ENCODE measurements at regions not wholly inside any gene's neighbourhood (a gene's known extent, or its start where the extent isn't known, plus 50 kb on each side); places are given as distances from the start of the nearest gene placed in this dataset.
"Not testable (repeated sequence)": the region's sequence is repeated elsewhere in the genome, so short reads cannot be mapped to it uniquely, and the experiment has no call there.

DNA sequence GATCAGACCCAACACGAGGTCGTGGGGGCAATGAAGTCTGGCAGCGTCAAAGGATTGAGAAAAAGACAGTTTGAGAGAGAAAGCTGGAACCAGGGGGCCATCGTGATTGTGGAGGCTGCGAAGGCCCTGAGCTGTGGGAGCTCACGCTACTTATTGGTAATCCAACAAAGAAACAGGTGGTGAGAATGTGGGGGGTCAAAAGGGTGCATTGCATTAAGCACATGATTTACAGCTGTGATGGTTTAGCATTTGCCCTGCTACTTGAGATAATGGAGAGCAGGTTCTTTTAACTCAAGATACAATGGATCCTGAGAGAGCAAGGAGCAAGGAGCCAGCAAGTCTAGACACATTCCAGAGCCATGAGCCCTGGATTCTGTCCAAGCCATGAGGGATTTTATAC lies 276.8 kb upstream of the RRP15 start:
- not testable (repeated sequence) for H3K27ac ChIP-seq (ENCODE audit: insufficient read depth, low read depth, low read length, poor library complexity, severe bottlenecking); H3K27me3 ChIP-seq (ENCODE audit: control insufficient read depth, insufficient read depth, low read length, poor library complexity, severe bottlenecking); H3K4me3 ChIP-seq (ENCODE audit: insufficient read depth, low read depth, low read length); H3K9me3 ChIP-seq (ENCODE audit: control insufficient read depth, low read length); H3K36me3 ChIP-seq (ENCODE audit: control insufficient read depth, insufficient read depth, low read length); H3K4me1 ChIP-seq (ENCODE audit: control insufficient read depth, insufficient read depth, low read length)
- 76 to 78% methylated on average over 6 of the region's 6 CpGs for whole genome bisulfite sequencing, 2 experiments

DNA sequence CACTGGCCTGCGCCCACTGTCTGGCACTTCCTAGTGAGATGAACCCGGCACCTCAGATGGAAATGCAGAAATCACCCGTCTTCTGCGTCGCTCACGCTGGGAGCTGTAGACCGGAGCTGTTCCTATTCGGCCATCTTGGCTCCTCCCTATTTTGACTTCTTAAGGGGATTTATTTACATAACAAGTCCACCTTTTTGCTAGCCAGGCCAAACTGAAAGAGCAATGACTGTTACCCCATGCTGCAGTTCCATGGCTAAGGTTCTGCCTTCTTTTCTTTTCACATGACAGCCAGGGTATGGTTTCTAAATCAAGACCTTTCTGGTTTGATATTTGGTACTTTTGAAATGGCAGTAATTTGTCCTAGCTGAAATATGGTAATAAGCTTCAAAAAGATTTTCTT lies 270.0 kb upstream of the RRP15 start:
- H3K9me3 ChIP-seq (ENCODE audit: control insufficient read depth, low read length); H3K27ac ChIP-seq (ENCODE audit: insufficient read depth, low read depth, low read length, poor library complexity, severe bottlenecking); H3K4me3 ChIP-seq (ENCODE audit: insufficient read depth, low read depth, low read length); H3K27me3 ChIP-seq (ENCODE audit: control insufficient read depth, insufficient read depth, low read length, poor library complexity, severe bottlenecking); H3K36me3 ChIP-seq (ENCODE audit: control insufficient read depth, insufficient read depth, low read length); H3K4me1 ChIP-seq (ENCODE audit: control insufficient read depth, insufficient read depth, low read length): not testable (repeated sequence)
- WGBS, 2 experiments = 84 to 86% methylated on average over 8 of the region's 8 CpGs

- no peaks in the 10 kb centered on the region for H3K9me3 ChIP-seq (ENCODE audit: control insufficient read depth, low read length)
- peaks cover 12% of the 10 kb centered on the region for H3K4me1 ChIP-seq (ENCODE audit: control insufficient read depth, insufficient read depth, low read length)
- no peaks in the 10 kb centered on the region for H3K36me3 ChIP-seq (ENCODE audit: control insufficient read depth, insufficient read depth, low read length)
- no peak overlapping the region for H3K4me3 ChIP-seq (ENCODE audit: insufficient read depth, low read depth, low read length)
- no peaks in the 10 kb centered on the region for H3K27me3 ChIP-seq (ENCODE audit: control insufficient read depth, insufficient read depth, low read length, poor library complexity, severe bottlenecking)
- 33 to 43% methylated on average over 2 of the region's 2 CpGs for WGBS, 2 experiments
- no peak overlapping the region for H3K27ac ChIP-seq (ENCODE audit: insufficient read depth, low read depth, low read length, poor library complexity, severe bottlenecking)
These were observed 260.8 kb upstream of the RRP15 start for GRCh38 chr1:218024211-218024720.

- H3K4me1 ChIP-seq (ENCODE audit: control insufficient read depth, insufficient read depth, low read length) = peaks cover 12% of the 10 kb centered on the region
- H3K27ac ChIP-seq (ENCODE audit: insufficient read depth, low read depth, low read length, poor library complexity, severe bottlenecking) = no peak overlapping the region
- H3K9me3 ChIP-seq (ENCODE audit: control insufficient read depth, low read length) = no peaks in the 10 kb centered on the region
- no peaks in the 10 kb centered on the region for H3K36me3 ChIP-seq (ENCODE audit: control insufficient read depth, insufficient read depth, low read length)
- H3K27me3 ChIP-seq (ENCODE audit: control insufficient read depth, insufficient read depth, low read length, poor library complexity, severe bottlenecking) = no peaks in the 10 kb centered on the region
- WGBS, 2 experiments = 98 to 100% methylated on average over 2 of the region's 2 CpGs
- no peak overlapping the region for H3K4me3 ChIP-seq (ENCODE audit: insufficient read depth, low read depth, low read length)
These were observed 259.6 kb upstream of the RRP15 start for GRCh38 chr1:218025454-218025853.

DNA sequence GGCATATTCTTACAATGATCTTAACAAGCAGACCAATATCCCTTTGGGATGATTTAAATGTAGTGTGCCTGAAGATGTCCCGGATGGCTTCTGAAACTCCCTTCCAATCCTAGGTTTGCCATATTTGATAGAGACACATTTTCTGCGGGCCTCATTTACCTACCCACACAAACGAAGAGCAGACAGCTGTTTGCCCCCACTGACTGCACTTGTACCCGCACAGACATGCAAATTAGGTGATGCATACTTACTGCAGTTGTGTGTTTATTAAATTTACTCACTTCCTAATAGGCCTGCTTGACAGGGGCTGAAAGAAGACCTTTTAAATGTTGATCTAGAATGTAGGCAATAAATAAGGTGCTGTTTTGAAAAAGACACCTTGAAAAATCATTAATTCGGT lies 257.9 kb upstream of the RRP15 start:
- H3K36me3 ChIP-seq (ENCODE audit: control insufficient read depth, insufficient read depth, low read length) = no peaks in the 10 kb centered on the region
- H3K27ac ChIP-seq (ENCODE audit: insufficient read depth, low read depth, low read length, poor library complexity, severe bottlenecking) = no peak overlapping the region
- 94 to 95% methylated on average over 4 to 5 of the region's 5 CpGs for WGBS, 2 experiments
- H3K27me3 ChIP-seq (ENCODE audit: control insufficient read depth, insufficient read depth, low read length, poor library complexity, severe bottlenecking) = no peaks in the 10 kb centered on the region
- H3K4me1 ChIP-seq (ENCODE audit: control insufficient read depth, insufficient read depth, low read length) = peaks cover 24% of the 10 kb centered on the region
- no peaks in the 10 kb centered on the region for H3K9me3 ChIP-seq (ENCODE audit: control insufficient read depth, low read length)
- no peak overlapping the region for H3K4me3 ChIP-seq (ENCODE audit: insufficient read depth, low read depth, low read length)

GRCh38 chr1:218030846-218031245 lies 254.2 kb upstream of the RRP15 start:
- H3K27ac ChIP-seq (ENCODE audit: insufficient read depth, low read depth, low read length, poor library complexity, severe bottlenecking) = no peak overlapping the region
- H3K27me3 ChIP-seq (ENCODE audit: control insufficient read depth, insufficient read depth, low read length, poor library complexity, severe bottlenecking) = peaks cover under 1% of the 10 kb centered on the region
- H3K4me1 ChIP-seq (ENCODE audit: control insufficient read depth, insufficient read depth, low read length) = peaks cover 24% of the 10 kb centered on the region

DNA sequence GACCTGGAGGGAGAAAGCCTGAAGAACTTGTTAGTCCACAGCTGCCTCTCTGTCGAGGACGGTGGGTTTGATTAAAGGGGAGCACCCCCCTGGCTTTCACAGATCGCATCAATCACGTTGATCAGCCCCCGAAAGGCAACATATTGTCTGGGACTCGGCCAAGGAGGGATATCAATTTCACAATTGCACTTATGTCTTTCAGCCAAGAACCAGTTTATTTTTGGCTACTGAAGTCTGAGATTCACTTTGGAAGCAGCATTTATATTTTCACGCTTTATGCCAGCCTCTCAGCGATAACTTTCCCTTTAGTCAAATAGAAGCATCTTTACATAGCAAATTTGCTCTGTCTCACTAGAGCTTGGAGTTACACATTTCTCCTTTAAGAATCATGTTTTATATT lies 253.2 kb upstream of the RRP15 start:
- WGBS, 2 experiments = 60 to 63% methylated on average over 8 of the region's 8 CpGs
- H3K4me1 ChIP-seq (ENCODE audit: control insufficient read depth, insufficient read depth, low read length) = peaks cover 24% of the 10 kb centered on the region
- no peak overlapping the region for H3K4me3 ChIP-seq (ENCODE audit: insufficient read depth, low read depth, low read length)
- H3K36me3 ChIP-seq (ENCODE audit: control insufficient read depth, insufficient read depth, low read length) = no peaks in the 10 kb centered on the region
- H3K27me3 ChIP-seq (ENCODE audit: control insufficient read depth, insufficient read depth, low read length, poor library complexity, severe bottlenecking) = peaks cover 7% of the 10 kb centered on the region
- H3K9me3 ChIP-seq (ENCODE audit: control insufficient read depth, low read length) = no peaks in the 10 kb centered on the region
- H3K27ac ChIP-seq (ENCODE audit: insufficient read depth, low read depth, low read length, poor library complexity, severe bottlenecking) = no peak overlapping the region

More at GRCh38 chr1:218030846-218031245, 254.2 kb upstream of the RRP15 start:
- no peaks in the 10 kb centered on the region for H3K36me3 ChIP-seq (ENCODE audit: control insufficient read depth, insufficient read depth, low read length)
- no peaks in the 10 kb centered on the region for H3K9me3 ChIP-seq (ENCODE audit: control insufficient read depth, low read length)
- H3K4me3 ChIP-seq (ENCODE audit: insufficient read depth, low read depth, low read length) = no peak overlapping the region

DNA sequence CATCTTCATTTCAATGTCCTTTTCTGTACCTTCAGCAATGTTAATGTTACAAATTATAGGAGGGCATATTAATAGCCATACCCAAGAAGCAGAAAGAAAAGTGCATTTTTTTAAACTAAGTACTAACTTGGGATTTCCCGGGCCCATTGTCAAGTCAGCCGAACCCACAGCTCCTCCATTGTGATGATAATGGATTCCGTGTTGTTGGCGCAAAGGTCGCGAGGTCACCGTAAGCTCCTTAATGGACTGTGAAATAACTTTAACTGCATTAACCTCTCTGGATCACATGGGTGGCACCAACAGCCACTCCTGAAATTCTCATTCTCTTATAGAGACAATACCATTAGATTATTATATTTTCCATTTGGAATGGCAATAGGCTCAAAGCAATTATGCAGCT lies 250.6 kb upstream of the RRP15 start:
- WGBS, 2 experiments = 1 to 3% methylated on average over 7 of the region's 7 CpGs
- Histone ChIP-seq H3K27me3 (ENCODE audit: control insufficient read depth, insufficient read depth, low read length, poor library complexity, severe bottlenecking) (peaks cover 7% of the 10 kb centered on the region), H3K9me3 (ENCODE audit: control insufficient read depth, low read length) (no peaks in the 10 kb centered on the region), H3K27ac (ENCODE audit: insufficient read depth, low read depth, low read length, poor library complexity, severe bottlenecking) (no peak overlapping the region), H3K4me1 (ENCODE audit: control insufficient read depth, insufficient read depth, low read length) (peaks cover 24% of the 10 kb centered on the region), H3K36me3 (ENCODE audit: control insufficient read depth, insufficient read depth, low read length) (no peaks in the 10 kb centered on the region), H3K4me3 (ENCODE audit: insufficient read depth, low read depth, low read length) (no peak overlapping the region)

DNA sequence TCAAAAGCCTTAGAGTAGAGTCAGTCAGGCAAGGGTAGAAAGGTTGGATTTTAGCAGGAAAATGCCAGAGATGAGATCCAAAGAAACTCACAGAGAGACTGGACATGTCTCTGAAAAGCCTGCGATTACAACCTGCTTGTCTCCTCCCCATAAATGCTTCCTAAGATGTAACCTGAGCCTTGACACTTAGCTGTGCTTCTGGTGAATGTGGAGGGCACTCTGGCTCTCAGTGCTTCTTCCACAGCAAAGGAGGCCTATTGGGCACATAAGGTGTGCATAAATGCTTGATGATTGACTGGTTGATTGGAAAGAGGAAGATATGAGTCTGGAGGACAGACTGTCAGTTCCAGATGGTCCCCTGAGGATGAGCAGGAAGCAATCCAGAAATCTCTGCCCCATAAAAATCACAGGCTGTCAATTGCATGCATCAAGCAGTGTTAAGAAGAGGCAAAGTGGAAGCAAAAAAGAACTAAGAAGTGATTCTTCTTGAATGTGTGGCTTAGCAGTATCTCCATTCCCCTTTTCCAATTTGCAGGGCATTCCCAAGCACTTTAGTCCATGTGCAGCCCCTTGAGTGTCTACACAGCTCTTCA lies 236.2 kb upstream of the RRP15 start:
- H3K4me3 ChIP-seq (ENCODE audit: insufficient read depth, low read depth, low read length) = no peak overlapping the region
- no peaks in the 10 kb centered on the region for H3K27me3 ChIP-seq (ENCODE audit: control insufficient read depth, insufficient read depth, low read length, poor library complexity, severe bottlenecking)
- no peaks in the 10 kb centered on the region for H3K4me1 ChIP-seq (ENCODE audit: control insufficient read depth, insufficient read depth, low read length)
- no peak overlapping the region for H3K27ac ChIP-seq (ENCODE audit: insufficient read depth, low read depth, low read length, poor library complexity, severe bottlenecking)
- H3K36me3 ChIP-seq (ENCODE audit: control insufficient read depth, insufficient read depth, low read length) = no peaks in the 10 kb centered on the region
- H3K9me3 ChIP-seq (ENCODE audit: control insufficient read depth, low read length) = no peaks in the 10 kb centered on the region
- WGBS, 2 experiments = 44 to 61% methylated on average over 1 of the region's 1 CpG

DNA sequence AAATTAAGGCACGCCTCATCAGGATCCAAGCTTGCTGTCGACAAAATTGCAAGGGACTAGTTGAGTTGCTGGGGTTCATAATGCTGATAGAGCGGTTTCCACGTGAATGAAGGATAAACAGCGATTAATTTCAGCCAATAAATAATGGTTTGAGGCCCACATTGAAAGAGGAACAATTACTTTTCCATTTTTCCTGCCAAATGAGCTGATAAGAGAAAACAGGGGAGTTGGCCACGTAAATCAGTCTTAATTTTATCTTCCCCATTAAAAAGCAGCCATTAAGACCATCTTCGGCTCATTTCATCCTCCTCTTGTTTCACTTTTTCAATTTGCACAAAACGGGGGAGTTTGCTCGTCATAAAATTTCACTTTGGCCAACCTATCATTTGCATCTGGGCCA lies 235.5 kb upstream of the RRP15 start:
- no peak overlapping the region for H3K27ac ChIP-seq (ENCODE audit: insufficient read depth, low read depth, low read length, poor library complexity, severe bottlenecking)
- no peak overlapping the region for H3K4me3 ChIP-seq (ENCODE audit: insufficient read depth, low read depth, low read length)
- H3K36me3 ChIP-seq (ENCODE audit: control insufficient read depth, insufficient read depth, low read length) = no peaks in the 10 kb centered on the region
- no peaks in the 10 kb centered on the region for H3K27me3 ChIP-seq (ENCODE audit: control insufficient read depth, insufficient read depth, low read length, poor library complexity, severe bottlenecking)
- H3K4me1 ChIP-seq (ENCODE audit: control insufficient read depth, insufficient read depth, low read length) = no peaks in the 10 kb centered on the region
- H3K9me3 ChIP-seq (ENCODE audit: control insufficient read depth, low read length) = no peaks in the 10 kb centered on the region
- 83 to 86% methylated on average over 9 of the region's 9 CpGs for WGBS, 2 experiments

- H3K4me1 ChIP-seq (ENCODE audit: control insufficient read depth, insufficient read depth, low read length) = no peaks in the 10 kb centered on the region
- H3K27ac ChIP-seq (ENCODE audit: insufficient read depth, low read depth, low read length, poor library complexity, severe bottlenecking) = no peak overlapping the region
- WGBS, 2 experiments = 88 to 90% methylated on average over 2 of the region's 2 CpGs
- no peaks in the 10 kb centered on the region for H3K36me3 ChIP-seq (ENCODE audit: control insufficient read depth, insufficient read depth, low read length)
- H3K4me3 ChIP-seq (ENCODE audit: insufficient read depth, low read depth, low read length) = no peak overlapping the region
- H3K27me3 ChIP-seq (ENCODE audit: control insufficient read depth, insufficient read depth, low read length, poor library complexity, severe bottlenecking) = no peaks in the 10 kb centered on the region
- no peaks in the 10 kb centered on the region for H3K9me3 ChIP-seq (ENCODE audit: control insufficient read depth, low read length)
These were observed 226.4 kb upstream of the RRP15 start for GRCh38 chr1:218058730-218059129.
